Left ventricle myocardium inferior (tissue), 1 donor: ENCODE measurements at regions not wholly inside any gene's neighbourhood (a gene's known extent, or its start where the extent isn't known, plus 50 kb on each side); places are given as distances from the start of the nearest gene placed in this dataset.

Experiments used
- DNase-seq: peaks from one replicate; pipeline ENCODE4 v3.0.0-alpha.2; 2020
- H3K27ac ChIP-seq: fragments of 200-600 bp; replicated peaks from 2 replicates; pipeline ENCODE4 v1.8.0; 2021
- H3K27me3 ChIP-seq: fragments of 200-600 bp; 2 replicates; pipeline ENCODE4 v1.8.0; 2021; ENCODE audit warnings: low read depth
- H3K36me3 ChIP-seq: fragments of 200-600 bp; 2 replicates; pipeline ENCODE4 v1.8.0; 2021
- H3K4me1 ChIP-seq: fragments of 200-600 bp; 2 replicates; pipeline ENCODE4 v1.8.0; 2021
- H3K4me3 ChIP-seq: fragments of 200-600 bp; 2 replicates; pipeline ENCODE4 v1.8.0; 2021; ENCODE audit warnings: mild to moderate bottlenecking, moderate library complexity
- H3K9me3 ChIP-seq: fragments of 200-600 bp; replicated peaks from 2 replicates; pipeline ENCODE4 v1.8.0; 2021
- intact Hi-C: fragments of 100-400 bp; cut with micrococcal nuclease; formaldehyde crosslinking; loops from one replicate; pipeline ENCODE4 v1.11.0; 2022
- TF ChIP-seq, protein P1 (sequence below): fragments of 200-600 bp; IDR thresholded peaks from 2 replicates; pipeline ENCODE4 v1.8.0; 2021; ENCODE audit warnings: antibody characterized with exemption, mild to moderate bottlenecking, borderline replicate concordance
- donor health status: DM: no; HTN: yes; CAD: no; lungs with severe emphysema.

DNA sequence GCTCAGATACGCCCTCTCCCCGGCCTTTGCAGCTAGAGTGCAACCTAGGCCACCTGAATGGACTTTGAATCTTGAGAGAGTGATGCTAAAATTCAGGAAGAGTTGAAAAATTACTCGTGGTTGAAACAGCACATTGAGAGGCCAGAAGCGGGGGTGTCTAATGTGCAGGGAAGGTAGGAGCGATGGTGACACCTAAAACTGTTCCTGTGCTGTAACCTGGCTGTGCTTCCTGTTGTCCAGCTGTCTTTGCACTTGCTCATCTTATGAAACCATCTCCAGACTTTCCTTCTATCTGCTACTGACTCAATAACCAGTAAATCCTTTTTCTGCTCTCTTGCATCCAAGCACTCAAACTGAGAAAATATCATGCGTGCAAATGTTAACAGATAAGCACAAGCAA lies 106.4 kb upstream of the RPS6KA3 start:
- Histone ChIP-seq H3K27me3 (no peaks in the 10 kb centered on the region), H3K36me3 (no peaks in the 10 kb centered on the region), H3K4me3 (no peak overlapping the region), H3K4me1 (peaks cover 9% of the 10 kb centered on the region), H3K9me3 (no peaks in the 10 kb centered on the region), H3K27ac (no peak overlapping the region)
- intact Hi-C loops: no loop called here
- TF ChIP-seq, protein P1, sequence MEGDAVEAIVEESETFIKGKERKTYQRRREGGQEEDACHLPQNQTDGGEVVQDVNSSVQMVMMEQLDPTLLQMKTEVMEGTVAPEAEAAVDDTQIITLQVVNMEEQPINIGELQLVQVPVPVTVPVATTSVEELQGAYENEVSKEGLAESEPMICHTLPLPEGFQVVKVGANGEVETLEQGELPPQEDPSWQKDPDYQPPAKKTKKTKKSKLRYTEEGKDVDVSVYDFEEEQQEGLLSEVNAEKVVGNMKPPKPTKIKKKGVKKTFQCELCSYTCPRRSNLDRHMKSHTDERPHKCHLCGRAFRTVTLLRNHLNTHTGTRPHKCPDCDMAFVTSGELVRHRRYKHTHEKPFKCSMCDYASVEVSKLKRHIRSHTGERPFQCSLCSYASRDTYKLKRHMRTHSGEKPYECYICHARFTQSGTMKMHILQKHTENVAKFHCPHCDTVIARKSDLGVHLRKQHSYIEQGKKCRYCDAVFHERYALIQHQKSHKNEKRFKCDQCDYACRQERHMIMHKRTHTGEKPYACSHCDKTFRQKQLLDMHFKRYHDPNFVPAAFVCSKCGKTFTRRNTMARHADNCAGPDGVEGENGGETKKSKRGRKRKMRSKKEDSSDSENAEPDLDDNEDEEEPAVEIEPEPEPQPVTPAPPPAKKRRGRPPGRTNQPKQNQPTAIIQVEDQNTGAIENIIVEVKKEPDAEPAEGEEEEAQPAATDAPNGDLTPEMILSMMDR: no peak
- no peak for DNase-seq

GRCh38 chrX:20372533-20372932 lies 105.8 kb upstream of the RPS6KA3 start:
- H3K4me1 ChIP-seq: peaks cover 9% of the 10 kb centered on the region
- intact Hi-C loops: no loop called here
- TF ChIP-seq, protein P1: no peak
- no peak for DNase-seq
- no peaks in the 10 kb centered on the region for H3K9me3 ChIP-seq
- no peak overlapping the region for H3K27ac ChIP-seq
- H3K4me3 ChIP-seq: no peak overlapping the region
- no peaks in the 10 kb centered on the region for H3K27me3 ChIP-seq
- no peaks in the 10 kb centered on the region for H3K36me3 ChIP-seq

GRCh38 chrX:20369468-20369867 lies 102.8 kb upstream of the RPS6KA3 start:
- Histone ChIP-seq H3K4me1 (peaks cover 1% of the 10 kb centered on the region), H3K4me3 (no peak overlapping the region), H3K9me3 (no peaks in the 10 kb centered on the region), H3K27ac (no peak overlapping the region), H3K27me3 (no peaks in the 10 kb centered on the region), H3K36me3 (no peaks in the 10 kb centered on the region)
- no peak for DNase-seq
- intact Hi-C loops: no loop called here
- TF ChIP-seq, protein P1: no peak

- TF ChIP-seq, protein P1: no peak
- intact Hi-C loops: no loop called here
- no peak for DNase-seq
- H3K4me3 ChIP-seq: no peak overlapping the region
- H3K9me3 ChIP-seq: no peaks in the 10 kb centered on the region
- no peak overlapping the region for H3K27ac ChIP-seq
- H3K27me3 ChIP-seq: no peaks in the 10 kb centered on the region
- peaks cover 23% of the 10 kb centered on the region for H3K4me1 ChIP-seq
- no peaks in the 10 kb centered on the region for H3K36me3 ChIP-seq
Observed at GRCh38 chrX:20364238-20364637, 97.5 kb upstream of the RPS6KA3 start.

- DNase-seq: no peak
- Histone ChIP-seq H3K4me3 (peak overlapping the region; percentile 14), H3K27me3 (no peaks in the 10 kb centered on the region), H3K27ac (peak overlapping the region; percentile 89), H3K36me3 (no peaks in the 10 kb centered on the region), H3K9me3 (no peaks in the 10 kb centered on the region), H3K4me1 (peaks cover 23% of the 10 kb centered on the region)
- intact Hi-C loops: no loop called here
- TF ChIP-seq, protein P1: no peak
Observed at GRCh38 chrX:20363275-20363674, 96.6 kb upstream of the RPS6KA3 start.
